Keratinocyte (primary cell): ENCODE measurements at regions not wholly inside any gene's neighbourhood (a gene's known extent, or its start where the extent isn't known, plus 50 kb on each side); places are given as distances from the start of the nearest gene placed in this dataset.

ENCODE experiments used
- CTCF ChIP-seq, 3 experiments: IDR thresholded peaks in 1 of 3; conservative IDR thresholded peaks in 1 of 3; optimal IDR thresholded peaks in 1 of 3; 2 replicates in 2 of 3; 3 replicates in 1 of 3; pipeline versions ENCODE3 to v1.5.1; 2011; ENCODE audit warnings: low read length in 3 of 3, mild to moderate bottlenecking in 3 of 3, moderate library complexity in 2 of 3, control low read depth in 1 of 3, inconsistent platforms in 1 of 3; ENCODE audit not compliant: insufficient read depth in 2 of 3; ENCODE audit errors: extremely low read depth in 1 of 3
- EZH2 ChIP-seq: IDR thresholded peaks from one replicate; pipeline ENCODE4 v1.6.1; 2012; ENCODE audit warnings: inconsistent platforms, mild to moderate bottlenecking, low read length, moderate library complexity

- no peak for TF ChIP-seq CTCF (optimal IDR thresholded peaks at IDR 0.05 in 1 of 3, IDR thresholded peaks at IDR 0.05 in 1 of 3, conservative IDR thresholded peaks at IDR 0.05 in 1 of 3; ENCODE audit: extremely low read depth in 1 of 3, insufficient read depth in 2 of 3, low read length in 3 of 3)
- TF ChIP-seq EZH2: no peak
Observed at GRCh38 chr20:53800883-53801604, 207.4 kb upstream of the ZNF217 start.
